Endodermal cell (in vitro differentiated cells): ENCODE measurements at regions not wholly inside any gene's neighbourhood (a gene's known extent, or its start where the extent isn't known, plus 50 kb on each side); places are given as distances from the start of the nearest gene placed in this dataset.

ENCODE experiments used
- DNase-seq: peaks from one replicate; pipeline ENCODE4 v3.0.0-alpha.2; 2017
- H3K27ac ChIP-seq: 2 replicates; pipeline ENCODE4 v1.5.1; 2013; ENCODE audit warnings: mild to moderate bottlenecking, low read depth, low read length, moderate library complexity
- H3K27me3 ChIP-seq: 2 replicates; pipeline ENCODE4 v1.6.1; 2013; ENCODE audit warnings: mild to moderate bottlenecking, low read length, moderate library complexity; ENCODE audit not compliant: insufficient read depth, control insufficient read depth, poor library complexity, severe bottlenecking
- H3K36me3 ChIP-seq: 2 replicates; pipeline ENCODE4 v1.7.0; 2013; ENCODE audit warnings: mild to moderate bottlenecking, low read length, moderate library complexity; ENCODE audit not compliant: control insufficient read depth, insufficient read depth
- H3K4me1 ChIP-seq: one replicate; pipeline ENCODE4 v1.7.0; 2013; ENCODE audit warnings: low read length; ENCODE audit not compliant: control insufficient read depth, insufficient read depth
- H3K4me3 ChIP-seq: 2 replicates; pipeline ENCODE4 v1.5.1; 2013; ENCODE audit warnings: mild to moderate bottlenecking, low read length, moderate library complexity
- H3K9ac ChIP-seq: 2 replicates; pipeline ENCODE4 v1.6.1; 2013; ENCODE audit warnings: mild to moderate bottlenecking, low read length, moderate library complexity; ENCODE audit not compliant: poor library complexity, severe bottlenecking; ENCODE audit errors: extremely low read depth
- H3K9me3 ChIP-seq: 2 replicates; pipeline ENCODE4 v1.6.1; 2013; ENCODE audit warnings: mild to moderate bottlenecking, low read length, moderate library complexity; ENCODE audit not compliant: control insufficient read depth
- H3K27ac Mint-ChIP-seq: 2 replicates; pipeline ENCODE4 v1.8.0; 2020; ENCODE audit warnings: mixed read lengths
- H3K27me3 Mint-ChIP-seq: 2 replicates; pipeline ENCODE4 v1.8.0; 2021; ENCODE audit warnings: mild to moderate bottlenecking, mixed read lengths; ENCODE audit not compliant: insufficient read depth
- H3K36me3 Mint-ChIP-seq: 2 replicates; pipeline ENCODE4 v1.8.0; 2020; ENCODE audit warnings: low read depth, mixed read lengths
- H3K4me1 Mint-ChIP-seq: 2 replicates; pipeline ENCODE4 v1.8.0; 2020; ENCODE audit warnings: mixed read lengths
- H3K4me3 Mint-ChIP-seq: 2 replicates; pipeline ENCODE4 v1.8.0; 2020; ENCODE audit warnings: mild to moderate bottlenecking, moderate library complexity, mixed read lengths
- H3K9me3 Mint-ChIP-seq: 2 replicates; pipeline ENCODE4 v1.8.0; 2020; ENCODE audit warnings: mild to moderate bottlenecking, mixed read lengths
- WGBS, 2 experiments: methylation state at CpG; one replicate each; pipeline versions ENCODE4 v1.1.5 to v1.1.7; 2013; ENCODE audit warnings: missing lambda C conversion rate in 2 of 2, mixed read lengths in 1 of 2; ENCODE audit not compliant: insufficient coverage in 1 of 2, insufficient read length in 1 of 2; 5-methylcytosine and 5-hydroxymethylcytosine counted together
- TF ChIP-seq, protein P1 (sequence below): fragments of 200-600 bp; sonication (generic); conservative IDR thresholded peaks from 2 replicates; pipeline ENCODE4 v1.5.0; 2021; ENCODE audit warnings: antibody characterized with exemption, mild to moderate bottlenecking

DNA sequence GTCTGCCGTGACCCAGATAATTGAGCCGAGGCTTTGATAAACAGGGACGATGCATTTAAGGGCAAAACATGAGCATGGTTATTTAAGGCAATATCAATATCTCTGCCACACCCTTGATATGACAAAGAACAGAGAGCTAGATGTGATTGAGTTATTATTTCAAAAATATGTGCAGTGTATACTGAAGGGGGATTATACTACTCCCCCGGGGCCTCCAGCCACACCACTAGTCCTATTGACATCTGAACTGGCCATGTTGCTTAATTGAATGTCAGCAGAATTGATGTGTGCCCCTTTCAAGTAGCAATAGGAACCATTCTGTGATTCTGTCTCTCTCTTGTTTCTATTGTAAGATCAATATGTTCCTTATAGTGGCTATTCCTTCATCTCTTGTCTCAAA, 794.8 kb upstream of the SEL1L start:
- no peak for DNase-seq
- 97 to 100% methylated on average over 2 to 4 of the region's 4 CpGs for WGBS, 2 experiments

DNA sequence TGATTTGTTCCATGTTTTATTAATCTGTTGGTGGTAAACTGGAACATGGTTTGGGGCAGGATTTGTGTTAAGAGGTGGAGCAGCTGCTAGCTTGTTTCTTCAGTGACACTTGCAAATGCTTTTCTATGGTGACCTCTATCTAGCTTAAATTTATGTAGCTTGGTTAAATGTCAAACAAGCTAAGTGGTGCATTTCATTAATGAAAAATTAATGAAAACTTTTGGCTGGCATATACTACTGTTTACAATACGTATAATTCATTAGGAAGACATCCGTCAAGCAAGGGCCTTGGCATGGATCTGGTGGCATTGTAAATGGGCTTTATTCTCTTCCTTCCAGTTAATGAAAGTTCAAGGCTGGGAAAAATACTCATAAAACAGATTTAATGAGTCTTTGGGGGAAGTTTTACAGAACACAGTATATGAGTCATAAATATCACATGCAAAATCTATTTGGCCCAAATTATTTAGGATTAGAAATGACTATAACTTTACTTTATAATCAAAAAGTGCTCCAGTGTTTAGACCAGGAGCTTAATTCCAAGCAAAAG, 807.7 kb upstream of the SEL1L start:
- H3K27me3 ChIP-seq: no peaks in the 10 kb centered on the region
- no peak for DNase-seq
- Mint-ChIP-seq H3K4me1 (no peaks in the 10 kb centered on the region), H3K36me3 (no peaks in the 10 kb centered on the region), H3K27ac (no peak overlapping the region), H3K9me3 (peaks cover 6% of the 10 kb centered on the region), H3K4me3 (no peak overlapping the region), H3K27me3 (no peaks in the 10 kb centered on the region)
- H3K9ac ChIP-seq: no peak overlapping the region
- no peaks in the 10 kb centered on the region for H3K4me1 ChIP-seq
- H3K9me3 ChIP-seq: peaks cover 6% of the 10 kb centered on the region
- H3K27ac ChIP-seq: no peak overlapping the region
- TF ChIP-seq, protein P1, sequence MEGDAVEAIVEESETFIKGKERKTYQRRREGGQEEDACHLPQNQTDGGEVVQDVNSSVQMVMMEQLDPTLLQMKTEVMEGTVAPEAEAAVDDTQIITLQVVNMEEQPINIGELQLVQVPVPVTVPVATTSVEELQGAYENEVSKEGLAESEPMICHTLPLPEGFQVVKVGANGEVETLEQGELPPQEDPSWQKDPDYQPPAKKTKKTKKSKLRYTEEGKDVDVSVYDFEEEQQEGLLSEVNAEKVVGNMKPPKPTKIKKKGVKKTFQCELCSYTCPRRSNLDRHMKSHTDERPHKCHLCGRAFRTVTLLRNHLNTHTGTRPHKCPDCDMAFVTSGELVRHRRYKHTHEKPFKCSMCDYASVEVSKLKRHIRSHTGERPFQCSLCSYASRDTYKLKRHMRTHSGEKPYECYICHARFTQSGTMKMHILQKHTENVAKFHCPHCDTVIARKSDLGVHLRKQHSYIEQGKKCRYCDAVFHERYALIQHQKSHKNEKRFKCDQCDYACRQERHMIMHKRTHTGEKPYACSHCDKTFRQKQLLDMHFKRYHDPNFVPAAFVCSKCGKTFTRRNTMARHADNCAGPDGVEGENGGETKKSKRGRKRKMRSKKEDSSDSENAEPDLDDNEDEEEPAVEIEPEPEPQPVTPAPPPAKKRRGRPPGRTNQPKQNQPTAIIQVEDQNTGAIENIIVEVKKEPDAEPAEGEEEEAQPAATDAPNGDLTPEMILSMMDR: no peak
- no peak overlapping the region for H3K4me3 ChIP-seq
- WGBS, 2 experiments: 92 to 97% methylated on average over 2 of the region's 2 CpGs
- H3K36me3 ChIP-seq: no peaks in the 10 kb centered on the region

More for the DNA sequence above, 794.8 kb upstream of the SEL1L start:
- Mint-ChIP-seq H3K27me3 (no peaks in the 10 kb centered on the region), H3K9me3 (peaks cover 12% of the 10 kb centered on the region), H3K36me3 (no peaks in the 10 kb centered on the region), H3K4me3 (no peak overlapping the region), H3K27ac (no peak overlapping the region), H3K4me1 (no peaks in the 10 kb centered on the region)
- Histone ChIP-seq H3K4me3 (no peak overlapping the region), H3K9me3 (peaks cover 17% of the 10 kb centered on the region), H3K36me3 (no peaks in the 10 kb centered on the region), H3K4me1 (no peaks in the 10 kb centered on the region), H3K27me3 (no peaks in the 10 kb centered on the region), H3K9ac (no peak overlapping the region), H3K27ac (no peak overlapping the region)
- TF ChIP-seq, protein P1: no peak

DNA sequence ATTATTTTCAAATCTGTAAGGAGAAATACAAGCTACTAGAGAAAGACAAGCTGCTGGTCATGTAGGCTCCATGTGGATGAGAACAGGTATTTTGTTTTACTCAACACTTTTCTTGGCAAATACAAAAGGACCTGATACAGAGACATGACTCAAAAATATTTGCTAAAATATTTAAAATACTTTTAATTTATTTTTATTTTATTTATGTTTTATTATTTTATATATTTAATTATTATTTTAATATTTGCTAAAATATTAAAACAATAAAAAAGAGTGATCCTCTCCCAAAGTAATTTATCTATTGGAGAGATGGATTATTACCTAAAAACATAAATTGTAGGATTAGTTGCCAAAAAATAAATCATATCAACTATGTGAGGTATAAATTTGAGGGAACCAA, 808.9 kb upstream of the SEL1L start:
- peaks cover 6% of the 10 kb centered on the region for H3K9me3 ChIP-seq
- no peak overlapping the region for H3K9ac ChIP-seq
- H3K4me1 Mint-ChIP-seq: no peaks in the 10 kb centered on the region
- H3K27ac Mint-ChIP-seq: no peak overlapping the region
- H3K9me3 Mint-ChIP-seq: peaks cover 10% of the 10 kb centered on the region
- no peak overlapping the region for H3K27ac ChIP-seq
- TF ChIP-seq, protein P1: no peak
- H3K27me3 ChIP-seq: no peaks in the 10 kb centered on the region
- no peak for DNase-seq
- no peaks in the 10 kb centered on the region for H3K27me3 Mint-ChIP-seq
- H3K36me3 Mint-ChIP-seq: no peaks in the 10 kb centered on the region
- no peaks in the 10 kb centered on the region for H3K4me1 ChIP-seq
- H3K4me3 Mint-ChIP-seq: no peak overlapping the region
- H3K36me3 ChIP-seq: no peaks in the 10 kb centered on the region
- no peak overlapping the region for H3K4me3 ChIP-seq
